PFSK-1 (cell line): ENCODE measurements at regions not wholly inside any gene's neighbourhood (a gene's known extent, or its start where the extent isn't known, plus 50 kb on each side); places are given as distances from the start of the nearest gene placed in this dataset.

Experiments used
- POLR2AphosphoS5 ChIP-seq: IDR thresholded peaks from 2 replicates; pipeline ENCODE4 v1.6.1; 2012; ENCODE audit warnings: low read depth, mild to moderate bottlenecking, control low read depth, low read length, moderate library complexity
- REST ChIP-seq, 2 experiments: IDR thresholded peaks; 2 replicates each; pipeline versions ENCODE4 v1.6.1 to v1.8.0; 2011 to 2012; ENCODE audit warnings: low read depth in 2 of 2, low read length in 2 of 2, control low read depth in 1 of 2, inconsistent platforms in 1 of 2, mild to moderate bottlenecking in 1 of 2, moderate library complexity in 1 of 2; ENCODE audit not compliant: insufficient read depth in 1 of 2

- TF ChIP-seq REST (IDR thresholded peaks at IDR 0.05; ENCODE audit: insufficient read depth in 1 of 2, low read depth in 2 of 2, low read length in 2 of 2) (no peak), POLR2AphosphoS5 (no peak)
Measured at GRCh38 chr1:185546029-185546428, 188.2 kb upstream of the HMCN1 start.
